Parathyroid adenoma (tissue), 2 donors: ENCODE measurements at regions not wholly inside any gene's neighbourhood (a gene's known extent, or its start where the extent isn't known, plus 50 kb on each side); places are given as distances from the start of the nearest gene placed in this dataset.

ENCODE experiments used
- H2AFZ ChIP-seq: fragments of 300-600 bp; sonication (generic); one replicate; pipeline ENCODE4 v1.7.0; 2017; ENCODE audit warnings: antibody characterized with exemption, mild to moderate bottlenecking
- H3K27ac ChIP-seq: fragments of 300-600 bp; sonication (generic); one replicate; pipeline ENCODE4 v1.7.0; 2017
- H3K27me3 ChIP-seq: fragments of 300-600 bp; sonication (generic); one replicate; pipeline ENCODE4 v1.7.0; 2017; ENCODE audit warnings: low read length; ENCODE audit not compliant: control insufficient read depth, insufficient read depth
- H3K36me3 ChIP-seq: fragments of 300-600 bp; sonication (generic); one replicate; pipeline ENCODE4 v1.7.0; 2017; ENCODE audit warnings: low read length; ENCODE audit not compliant: control insufficient read depth, insufficient read depth
- H3K4me1 ChIP-seq: fragments of 300-600 bp; sonication (generic); one replicate; pipeline ENCODE4 v1.7.0; 2017; ENCODE audit warnings: control low read depth
- H3K4me2 ChIP-seq: fragments of 300-600 bp; sonication (generic); one replicate; pipeline ENCODE4 v1.7.0; 2017; ENCODE audit warnings: low read length
- H3K4me3 ChIP-seq: fragments of 300-600 bp; sonication (generic); one replicate; pipeline ENCODE4 v1.7.0; 2017; ENCODE audit warnings: low read depth, low read length
- H3K79me2 ChIP-seq: fragments of 300-600 bp; sonication (generic); one replicate; pipeline ENCODE4 v1.7.0; 2017; ENCODE audit warnings: control low read depth
- H3K9ac ChIP-seq: fragments of 300-600 bp; sonication (generic); one replicate; pipeline ENCODE4 v1.7.0; 2017; ENCODE audit warnings: mild to moderate bottlenecking
- H3K9me3 ChIP-seq: fragments of 300-600 bp; sonication (generic); one replicate; pipeline ENCODE4 v1.7.0; 2017; ENCODE audit warnings: low read length; ENCODE audit not compliant: control insufficient read depth
- CTCF ChIP-seq: fragments of 300-600 bp; sonication (generic); IDR thresholded peaks from one replicate; pipeline ENCODE4 v1.7.0; 2017; ENCODE audit warnings: antibody characterized with exemption, mild to moderate bottlenecking
- donor health status: primary hyperparathyroidism.

DNA sequence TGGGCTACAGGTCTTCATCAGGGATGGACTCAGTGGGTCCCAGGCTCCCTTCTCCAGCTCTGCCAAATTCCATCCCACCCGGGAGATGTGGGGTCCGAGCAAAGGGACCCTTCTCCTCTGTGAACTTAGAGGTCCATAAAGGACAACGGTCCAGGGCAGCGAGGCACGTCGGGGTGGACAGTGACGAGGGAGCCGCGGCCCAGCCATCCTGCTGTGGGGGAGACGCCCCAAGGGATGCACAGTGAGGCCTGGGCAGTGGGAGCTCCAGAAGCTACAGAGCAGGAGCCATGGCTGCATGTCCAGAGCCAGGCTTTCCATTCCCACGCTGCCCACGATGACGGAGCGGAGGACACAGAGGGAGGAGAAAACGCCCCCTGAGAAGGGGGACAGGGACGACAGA lies 107.5 kb upstream of the PPP1R26 start:
- Histone ChIP-seq H3K27me3 (no peaks in the 10 kb centered on the region), H3K4me1 (no peaks in the 10 kb centered on the region), H3K36me3 (no peaks in the 10 kb centered on the region), H2AFZ (no peak overlapping the region), H3K9me3 (no peaks in the 10 kb centered on the region), H3K4me3 (no peak overlapping the region), H3K9ac (no peak overlapping the region), H3K27ac (no peak overlapping the region), H3K79me2 (no peaks in the 10 kb centered on the region), H3K4me2 (no peak overlapping the region)
- TF ChIP-seq CTCF, result no peak

DNA sequence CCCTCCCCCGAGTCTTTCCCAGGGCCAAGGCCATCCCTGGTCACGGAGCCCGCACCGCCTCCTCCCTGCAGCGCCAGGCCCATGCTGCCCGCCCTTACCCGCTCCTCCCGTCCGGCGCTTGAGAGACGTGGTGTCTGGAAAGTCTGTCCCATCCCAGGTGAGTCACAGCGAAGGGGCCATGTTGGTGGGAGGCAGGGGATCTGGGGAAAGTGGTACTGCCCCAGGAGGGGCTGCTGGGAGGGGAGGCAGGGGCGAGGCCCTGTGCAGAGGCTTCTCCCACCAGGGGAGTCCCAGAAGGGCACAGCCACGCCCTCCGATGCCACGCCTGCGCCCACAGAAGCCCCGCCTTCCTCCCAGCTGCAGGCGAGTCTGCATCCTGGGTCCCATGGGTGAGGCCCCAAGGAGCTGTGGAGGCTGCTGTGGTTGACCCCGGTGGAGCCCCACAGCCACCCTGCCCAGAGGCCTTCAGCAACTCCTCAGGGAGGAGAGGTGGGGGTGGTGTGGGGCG lies 107.0 kb upstream of the PPP1R26 start:
- Histone ChIP-seq H3K36me3 (no peaks in the 10 kb centered on the region), H3K27ac (no peak overlapping the region), H3K4me1 (no peaks in the 10 kb centered on the region), H3K79me2 (no peaks in the 10 kb centered on the region), H3K9me3 (no peaks in the 10 kb centered on the region), H3K4me3 (no peak overlapping the region), H2AFZ (no peak overlapping the region), H3K27me3 (no peaks in the 10 kb centered on the region), H3K4me2 (no peak overlapping the region), H3K9ac (no peak overlapping the region)
- TF ChIP-seq CTCF, result no peak

- H2AFZ ChIP-seq, result no peak overlapping the region
- no peak for TF ChIP-seq CTCF
- H3K9ac ChIP-seq, result no peak overlapping the region
- no peak overlapping the region for H3K27ac ChIP-seq
- H3K27me3 ChIP-seq, result no peaks in the 10 kb centered on the region
- no peaks in the 10 kb centered on the region for H3K4me1 ChIP-seq
- H3K4me3 ChIP-seq, result no peak overlapping the region
- H3K79me2 ChIP-seq, result no peaks in the 10 kb centered on the region
- no peaks in the 10 kb centered on the region for H3K36me3 ChIP-seq
- H3K9me3 ChIP-seq, result no peaks in the 10 kb centered on the region
- H3K4me2 ChIP-seq, result no peak overlapping the region
These were observed 106.4 kb upstream of the PPP1R26 start for GRCh38 chr9:135373151-135373685.

DNA sequence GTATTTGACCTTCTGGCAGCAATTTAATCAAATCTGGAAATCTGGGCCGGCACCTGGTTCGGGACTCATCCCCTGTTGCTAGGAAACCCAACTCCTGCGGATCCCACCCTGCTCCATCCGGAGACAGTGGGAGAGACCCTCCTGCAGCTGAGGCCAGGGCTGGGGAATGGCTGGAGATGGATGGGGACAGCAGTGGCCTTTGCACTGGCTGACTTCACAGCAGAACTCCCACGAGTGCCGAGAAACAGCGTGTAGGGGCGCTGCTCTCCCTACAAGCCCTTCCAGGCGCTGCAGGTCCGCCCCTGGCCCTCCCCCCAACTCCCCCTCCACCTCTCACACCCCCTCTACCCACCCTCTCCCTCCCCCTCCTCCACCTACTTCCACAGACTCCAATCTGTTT lies 105.8 kb upstream of the PPP1R26 start:
- Histone ChIP-seq H3K79me2 (no peaks in the 10 kb centered on the region), H2AFZ (no peak overlapping the region), H3K9me3 (no peaks in the 10 kb centered on the region), H3K9ac (no peak overlapping the region), H3K4me3 (no peak overlapping the region), H3K27me3 (no peaks in the 10 kb centered on the region), H3K27ac (no peak overlapping the region), H3K4me1 (no peaks in the 10 kb centered on the region), H3K36me3 (no peaks in the 10 kb centered on the region), H3K4me2 (no peak overlapping the region)
- TF ChIP-seq CTCF, result no peak

- H3K4me3 ChIP-seq, result no peak overlapping the region
- H3K27me3 ChIP-seq, result no peaks in the 10 kb centered on the region
- no peak for TF ChIP-seq CTCF
- no peaks in the 10 kb centered on the region for H3K36me3 ChIP-seq
- H3K79me2 ChIP-seq, result no peaks in the 10 kb centered on the region
- no peaks in the 10 kb centered on the region for H3K4me1 ChIP-seq
- no peak overlapping the region for H3K27ac ChIP-seq
- H3K4me2 ChIP-seq, result no peak overlapping the region
- no peak overlapping the region for H3K9ac ChIP-seq
- H3K9me3 ChIP-seq, result no peaks in the 10 kb centered on the region
- H2AFZ ChIP-seq, result no peak overlapping the region
These were observed 105.0 kb upstream of the PPP1R26 start for GRCh38 chr9:135374591-135374990.
